Adrenal gland (tissue), 9 donors: ENCODE measurements at regions not wholly inside any gene's neighbourhood (a gene's known extent, or its start where the extent isn't known, plus 50 kb on each side); places are given as distances from the start of the nearest gene placed in this dataset.
"Not testable (repeated sequence)": the region's sequence is repeated elsewhere in the genome, so short reads cannot be mapped to it uniquely, and the experiment has no call there.

Experiments used
- DNase-seq, 7 donors: peaks; one replicate each; pipeline ENCODE4 v3.0.0-alpha.2; 2019 to 2020
- H3K27ac ChIP-seq, 5 donors: fragments of 200-600 bp; sonication (generic) in 4 of 5; 1 replicate in 3 of 5; 2 replicates in 2 of 5; pipeline versions ENCODE4 v1.5.1 to v1.8.0; 2016 to 2020; ENCODE audit warnings: mild to moderate bottlenecking in 1 of 5
- H3K27me3 ChIP-seq: fragments of 200-600 bp; 2 replicates; pipeline ENCODE4 v1.8.0; 2021
- H3K36me3 ChIP-seq, 2 donors: fragments of 200-600 bp; replicated peaks in 1 of 2; 1 replicate in 1 of 2; 2 replicates in 1 of 2; pipeline versions ENCODE4 v1.5.1 to v1.8.0; 2018 to 2022
- H3K4me1 ChIP-seq, 2 donors: fragments of 200-600 bp; replicated peaks in 1 of 2; 1 replicate in 1 of 2; 2 replicates in 1 of 2; pipeline versions ENCODE4 v1.5.1 to v1.8.0; 2018 to 2021
- H3K4me3 ChIP-seq, 4 donors: fragments of 200-600 bp; sonication (generic) in 3 of 4; one replicate each; pipeline ENCODE4 v1.5.1; 2016 to 2018
- H3K9me3 ChIP-seq, 3 donors: fragments of 200-600 bp; sonication (generic) in 1 of 3; replicated peaks in 1 of 3; 1 replicate in 2 of 3; 2 replicates in 1 of 3; pipeline versions ENCODE4 v1.5.1 to v1.8.0; 2016 to 2021
- WGBS, 4 donors: extraction: QIAGEN DNeasy Blood & Tissue Kit in 2 of 4; methylation state at CpG; one replicate each; pipeline versions ENCODE4 v1.1.5 to v1.1.7; 2013 to 2017; 5-methylcytosine and 5-hydroxymethylcytosine counted together
- intact Hi-C, 2 donors: fragments of 100-400 bp; cut with DNase I; formaldehyde crosslinking; loops; one replicate each; pipeline versions ENCODE4 v1.14.1 to v1.15.0; 2022 to 2023
- small RNA-seq, 2 donors: library from RNA; depleted of rRNA; stranded (forward); fragments of <200 nt; gene quantifications; one replicate each; pipeline ENCODE3, GENCODE V24; 2016
- donor health status: healthy with polysubstance abuse.
- donor health status: Bipolar disorder and iron deficiency.
- donor health status: DM: yes; HTN: yes; CAD: no.
- donor health status: DM: no; HTN: no; CAD: no.
- donor health status: DM: no; HTN: no; CAD: no.

- H3K36me3 ChIP-seq, intact Hi-C loops: not testable (repeated sequence)
- 100% methylated on average over 1 of the region's 1 CpG for WGBS, 4 donors
Measured at GRCh38 chr7:65069476-65069875, 63.0 kb upstream of the ERV3-1 start.

DNA sequence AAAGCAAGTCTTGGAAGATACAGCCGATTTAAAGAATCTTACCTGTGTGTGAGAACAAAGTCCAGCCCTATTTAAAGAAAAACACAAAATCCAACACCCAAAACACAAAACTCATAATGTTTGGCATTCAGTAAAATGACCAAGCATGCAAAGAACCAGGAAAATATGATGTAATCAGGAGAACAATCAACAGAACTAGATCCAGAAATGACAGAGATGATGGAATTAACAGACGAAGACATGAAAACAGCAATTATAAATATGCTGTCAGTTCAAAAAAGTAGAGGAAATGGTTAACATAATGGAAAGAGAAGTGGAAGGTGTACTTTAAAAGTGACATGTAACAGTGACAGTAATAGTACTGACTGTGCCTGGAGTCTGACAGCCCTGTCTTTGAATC, 56.1 kb upstream of the ERV3-1 start:
- H3K36me3 ChIP-seq, H3K9me3 ChIP-seq, H3K27ac ChIP-seq, DNase-seq, H3K4me1 ChIP-seq, intact Hi-C loops, H3K4me3 ChIP-seq, H3K27me3 ChIP-seq: not testable (repeated sequence)
- 81 to 92% (median 87%) methylated on average over 2 of the region's 2 CpGs for WGBS, 4 donors

More at GRCh38 chr7:65069476-65069875, 63.0 kb upstream of the ERV3-1 start:
- not testable (repeated sequence) for H3K9me3 ChIP-seq, H3K27me3 ChIP-seq, H3K4me1 ChIP-seq, H3K27ac ChIP-seq, DNase-seq, H3K4me3 ChIP-seq

GRCh38 chr7:65059247-65059646, 52.8 kb upstream of the ERV3-1 start:
- WGBS, 4 donors, result 96 to 100% (median 98%) methylated on average over 1 of the region's 1 CpG
- H3K4me1 ChIP-seq, H3K27me3 ChIP-seq, H3K4me3 ChIP-seq, intact Hi-C loops, H3K36me3 ChIP-seq, DNase-seq, H3K9me3 ChIP-seq: not testable (repeated sequence)
- peak overlapping the region in 3 of 5 donors; percentile 43 to 77 (median 44) for H3K27ac ChIP-seq

Small RNA genes in the stretch of these regions (small RNA-seq; reads per million reads assigned to genes)
- gene AC104073.1 (0 reads per million in 2 donors), gene SNORA15B-1 (0 reads per million in 2 donors), gene SNORA22C (0 reads per million in 2 donors)
